ENCODE measurements at regions not wholly inside any gene's neighbourhood (a gene's known extent, or its start where the extent isn't known, plus 50 kb on each side); places are given as distances from the start of the nearest gene placed in this dataset.

DNA sequence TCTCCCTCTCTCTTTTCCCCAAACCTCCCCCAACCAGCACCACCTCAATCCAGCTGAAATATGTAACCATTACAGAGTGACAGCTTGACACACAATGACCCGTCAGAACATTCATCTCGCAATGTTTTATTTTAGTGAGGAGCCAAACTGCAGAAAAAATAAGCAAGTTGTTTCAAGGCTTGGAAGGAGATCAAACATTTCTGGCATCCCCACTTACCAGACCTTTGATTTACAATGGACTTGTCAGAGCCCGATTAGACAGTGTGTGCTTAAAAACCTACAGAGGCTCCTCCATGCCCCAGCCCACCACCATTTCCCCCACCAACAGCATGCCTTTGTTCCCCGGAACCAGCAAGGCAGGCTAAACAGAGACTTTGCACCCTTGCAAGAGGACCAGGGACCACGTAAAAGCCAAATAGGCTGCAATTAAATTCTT is 382.8 kb upstream of the ZNF507 start:
- TF ChIP-seq NFIC (IDR thresholded peaks at IDR 0.05), result no peak
- TF ChIP-seq, protein P1, sequence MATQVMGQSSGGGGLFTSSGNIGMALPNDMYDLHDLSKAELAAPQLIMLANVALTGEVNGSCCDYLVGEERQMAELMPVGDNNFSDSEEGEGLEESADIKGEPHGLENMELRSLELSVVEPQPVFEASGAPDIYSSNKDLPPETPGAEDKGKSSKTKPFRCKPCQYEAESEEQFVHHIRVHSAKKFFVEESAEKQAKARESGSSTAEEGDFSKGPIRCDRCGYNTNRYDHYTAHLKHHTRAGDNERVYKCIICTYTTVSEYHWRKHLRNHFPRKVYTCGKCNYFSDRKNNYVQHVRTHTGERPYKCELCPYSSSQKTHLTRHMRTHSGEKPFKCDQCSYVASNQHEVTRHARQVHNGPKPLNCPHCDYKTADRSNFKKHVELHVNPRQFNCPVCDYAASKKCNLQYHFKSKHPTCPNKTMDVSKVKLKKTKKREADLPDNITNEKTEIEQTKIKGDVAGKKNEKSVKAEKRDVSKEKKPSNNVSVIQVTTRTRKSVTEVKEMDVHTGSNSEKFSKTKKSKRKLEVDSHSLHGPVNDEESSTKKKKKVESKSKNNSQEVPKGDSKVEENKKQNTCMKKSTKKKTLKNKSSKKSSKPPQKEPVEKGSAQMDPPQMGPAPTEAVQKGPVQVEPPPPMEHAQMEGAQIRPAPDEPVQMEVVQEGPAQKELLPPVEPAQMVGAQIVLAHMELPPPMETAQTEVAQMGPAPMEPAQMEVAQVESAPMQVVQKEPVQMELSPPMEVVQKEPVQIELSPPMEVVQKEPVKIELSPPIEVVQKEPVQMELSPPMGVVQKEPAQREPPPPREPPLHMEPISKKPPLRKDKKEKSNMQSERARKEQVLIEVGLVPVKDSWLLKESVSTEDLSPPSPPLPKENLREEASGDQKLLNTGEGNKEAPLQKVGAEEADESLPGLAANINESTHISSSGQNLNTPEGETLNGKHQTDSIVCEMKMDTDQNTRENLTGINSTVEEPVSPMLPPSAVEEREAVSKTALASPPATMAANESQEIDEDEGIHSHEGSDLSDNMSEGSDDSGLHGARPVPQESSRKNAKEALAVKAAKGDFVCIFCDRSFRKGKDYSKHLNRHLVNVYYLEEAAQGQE (IDR thresholded peaks at IDR 0.05; ENCODE audit: low read depth), result no peak
- no peak for TF ChIP-seq ZBTB7A (IDR thresholded peaks at IDR 0.05; ENCODE audit: low read depth)
- TF ChIP-seq CREB1 (IDR thresholded peaks at IDR 0.05; ENCODE audit: low read depth), result no peak
- TF ChIP-seq EP300 (IDR thresholded peaks at IDR 0.05; ENCODE audit: borderline replicate concordance), result no peak
- no peak for TF ChIP-seq YY1 (IDR thresholded peaks at IDR 0.05; ENCODE audit: low read depth)
- TF ChIP-seq, protein P2, sequence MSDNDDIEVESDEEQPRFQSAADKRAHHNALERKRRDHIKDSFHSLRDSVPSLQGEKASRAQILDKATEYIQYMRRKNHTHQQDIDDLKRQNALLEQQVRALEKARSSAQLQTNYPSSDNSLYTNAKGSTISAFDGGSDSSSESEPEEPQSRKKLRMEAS (IDR thresholded peaks at IDR 0.05), result no peak
- TF ChIP-seq TEAD4 (IDR thresholded peaks at IDR 0.05), result no peak
- TF ChIP-seq, protein P3, sequence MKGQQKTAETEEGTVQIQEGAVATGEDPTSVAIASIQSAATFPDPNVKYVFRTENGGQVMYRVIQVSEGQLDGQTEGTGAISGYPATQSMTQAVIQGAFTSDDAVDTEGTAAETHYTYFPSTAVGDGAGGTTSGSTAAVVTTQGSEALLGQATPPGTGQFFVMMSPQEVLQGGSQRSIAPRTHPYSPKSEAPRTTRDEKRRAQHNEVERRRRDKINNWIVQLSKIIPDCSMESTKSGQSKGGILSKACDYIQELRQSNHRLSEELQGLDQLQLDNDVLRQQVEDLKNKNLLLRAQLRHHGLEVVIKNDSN (IDR thresholded peaks at IDR 0.05), result no peak
- TF ChIP-seq TAF1 (IDR thresholded peaks at IDR 0.05; ENCODE audit: low read depth), result no peak
- no peak for TF ChIP-seq CEBPB (IDR thresholded peaks at IDR 0.05)
- no peak for TF ChIP-seq TCF12 (IDR thresholded peaks at IDR 0.05; ENCODE audit: low read depth)
- no peak for TF ChIP-seq RAD21 (IDR thresholded peaks at IDR 0.05; ENCODE audit: low read depth)
- TF ChIP-seq FOXM1 (IDR thresholded peaks at IDR 0.05; ENCODE audit: borderline replicate concordance, low read depth), result no peak
- no peak for TF ChIP-seq EGR1 (IDR thresholded peaks at IDR 0.05)

DNA sequence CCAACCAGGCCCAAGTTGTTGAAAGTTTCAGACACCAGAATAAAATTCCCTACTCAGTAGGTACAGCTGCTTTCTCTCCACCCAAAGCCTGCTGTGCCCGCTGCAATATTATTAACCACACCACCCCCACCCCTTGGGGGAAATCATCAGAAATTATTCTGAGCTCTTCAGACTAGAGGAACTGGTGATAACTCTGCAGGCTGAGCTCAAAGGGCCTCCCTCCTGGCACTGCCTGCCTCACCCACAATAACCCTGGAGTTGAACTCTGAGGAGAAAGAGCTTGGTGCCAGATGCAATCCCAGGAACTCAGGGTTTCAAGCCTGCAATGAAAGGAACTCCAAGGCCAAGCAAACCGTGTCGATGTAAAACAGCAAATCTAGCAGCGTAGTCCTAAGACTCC is 381.7 kb upstream of the ZNF507 start:
- TF ChIP-seq, protein P2 (IDR thresholded peaks at IDR 0.05), result no peak
- TF ChIP-seq CEBPB (IDR thresholded peaks at IDR 0.05), result no peak
- TF ChIP-seq TEAD4 (IDR thresholded peaks at IDR 0.05), result no peak
- TF ChIP-seq FOXM1 (IDR thresholded peaks at IDR 0.05; ENCODE audit: borderline replicate concordance, low read depth), result no peak
- no peak for TF ChIP-seq EP300 (IDR thresholded peaks at IDR 0.05; ENCODE audit: borderline replicate concordance)
- no peak for TF ChIP-seq CREB1 (IDR thresholded peaks at IDR 0.05; ENCODE audit: low read depth)
- TF ChIP-seq ZBTB7A (IDR thresholded peaks at IDR 0.05; ENCODE audit: low read depth), result no peak
- TF ChIP-seq, protein P1 (IDR thresholded peaks at IDR 0.05; ENCODE audit: low read depth), result no peak
- no peak for TF ChIP-seq EGR1 (IDR thresholded peaks at IDR 0.05)
- no peak for TF ChIP-seq TAF1 (IDR thresholded peaks at IDR 0.05; ENCODE audit: low read depth)
- TF ChIP-seq NFIC (IDR thresholded peaks at IDR 0.05), result no peak
- no peak for TF ChIP-seq RAD21 (IDR thresholded peaks at IDR 0.05; ENCODE audit: low read depth)
- TF ChIP-seq TCF12 (IDR thresholded peaks at IDR 0.05; ENCODE audit: low read depth), result no peak
- TF ChIP-seq, protein P3 (IDR thresholded peaks at IDR 0.05), result no peak
- no peak for TF ChIP-seq YY1 (IDR thresholded peaks at IDR 0.05; ENCODE audit: low read depth)

DNA sequence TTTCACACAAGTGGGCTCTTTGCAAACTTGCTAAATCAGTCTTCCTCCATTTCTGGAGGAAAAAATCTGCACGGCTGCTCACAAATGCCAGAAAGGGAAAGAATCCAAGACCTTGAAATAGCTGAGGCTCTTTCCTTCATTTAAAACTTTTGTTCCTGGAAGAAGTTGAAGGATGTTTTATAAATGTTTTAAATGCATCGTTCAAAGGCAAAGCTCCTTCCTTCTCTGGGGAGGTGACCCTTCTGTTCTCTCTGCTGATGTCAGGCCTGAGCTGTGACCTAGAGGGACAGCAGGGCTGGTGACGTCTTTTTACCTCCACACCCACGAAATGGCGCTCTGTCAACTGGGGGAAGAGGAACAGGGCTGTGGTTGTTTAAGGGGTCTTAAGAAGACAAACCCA is 376.4 kb upstream of the ZNF507 start:
- TF ChIP-seq TAF1 (IDR thresholded peaks at IDR 0.05; ENCODE audit: low read depth) (no peak), CREB1 (IDR thresholded peaks at IDR 0.05; ENCODE audit: low read depth) (no peak), ZBTB7A (IDR thresholded peaks at IDR 0.05; ENCODE audit: low read depth) (no peak), CEBPB (IDR thresholded peaks at IDR 0.05) (no peak), RAD21 (IDR thresholded peaks at IDR 0.05; ENCODE audit: low read depth) (no peak), FOXM1 (IDR thresholded peaks at IDR 0.05; ENCODE audit: borderline replicate concordance, low read depth) (no peak), EP300 (IDR thresholded peaks at IDR 0.05; ENCODE audit: borderline replicate concordance) (no peak), TEAD4 (IDR thresholded peaks at IDR 0.05) (no peak), YY1 (IDR thresholded peaks at IDR 0.05; ENCODE audit: low read depth) (no peak)
- TF ChIP-seq, protein P3 (IDR thresholded peaks at IDR 0.05), result no peak
- TF ChIP-seq, protein P1 (IDR thresholded peaks at IDR 0.05; ENCODE audit: low read depth), result no peak

DNA sequence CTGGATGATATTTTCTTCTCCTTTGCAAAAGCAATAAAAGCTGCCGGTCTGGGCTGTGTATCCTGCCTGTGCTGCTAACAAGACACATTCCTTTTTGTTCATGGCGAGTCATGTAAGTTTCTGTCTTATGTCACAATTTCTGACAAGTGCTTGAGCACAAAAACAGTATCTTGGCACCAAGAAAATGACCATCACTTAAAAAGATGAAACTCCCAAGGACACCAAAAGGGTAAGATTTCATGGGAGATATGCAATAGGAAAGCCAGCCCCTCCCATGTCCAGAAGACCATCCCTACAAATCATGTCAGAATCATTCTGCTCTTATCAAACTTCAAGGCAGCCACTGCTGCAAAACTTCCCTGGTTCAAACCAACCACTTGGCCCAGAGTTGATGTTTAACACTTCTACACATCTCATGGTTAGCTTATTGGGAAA is 375.4 kb upstream of the ZNF507 start:
- TF ChIP-seq TCF12 (IDR thresholded peaks at IDR 0.05; ENCODE audit: low read depth) (no peak), CEBPB (IDR thresholded peaks at IDR 0.05) (no peak), TAF1 (IDR thresholded peaks at IDR 0.05; ENCODE audit: low read depth) (no peak), FOXM1 (IDR thresholded peaks at IDR 0.05; ENCODE audit: borderline replicate concordance, low read depth) (no peak), NFIC (IDR thresholded peaks at IDR 0.05) (no peak), EGR1 (IDR thresholded peaks at IDR 0.05) (no peak), YY1 (IDR thresholded peaks at IDR 0.05; ENCODE audit: low read depth) (no peak), CREB1 (IDR thresholded peaks at IDR 0.05; ENCODE audit: low read depth) (no peak), RAD21 (IDR thresholded peaks at IDR 0.05; ENCODE audit: low read depth) (no peak), ZBTB7A (IDR thresholded peaks at IDR 0.05; ENCODE audit: low read depth) (no peak), EP300 (IDR thresholded peaks at IDR 0.05; ENCODE audit: borderline replicate concordance) (no peak), TEAD4 (IDR thresholded peaks at IDR 0.05) (no peak)
- TF ChIP-seq, protein P2 (IDR thresholded peaks at IDR 0.05), result no peak
- TF ChIP-seq, protein P3 (IDR thresholded peaks at IDR 0.05), result no peak
- TF ChIP-seq, protein P1 (IDR thresholded peaks at IDR 0.05; ENCODE audit: low read depth), result no peak

Data from Ishikawa (cell line).